PFSK-1 (cell line): ENCODE measurements at regions not wholly inside any gene's neighbourhood (a gene's known extent, or its start where the extent isn't known, plus 50 kb on each side); places are given as distances from the start of the nearest gene placed in this dataset.

ENCODE experiments used
- POLR2AphosphoS5 ChIP-seq: IDR thresholded peaks from 2 replicates; pipeline ENCODE4 v1.6.1; 2012; ENCODE audit warnings: low read depth, mild to moderate bottlenecking, control low read depth, low read length, moderate library complexity
- SIN3A ChIP-seq: IDR thresholded peaks from 2 replicates; pipeline ENCODE4 v1.6.1; 2012; ENCODE audit warnings: mild to moderate bottlenecking, low read length, moderate library complexity, borderline replicate concordance; ENCODE audit not compliant: insufficient read depth
- TAF1 ChIP-seq: IDR thresholded peaks from 2 replicates; pipeline ENCODE4 v1.6.1; 2012; ENCODE audit warnings: low read length, control low read depth, borderline replicate concordance; ENCODE audit not compliant: insufficient read depth
- TF ChIP-seq, protein P1 (sequence below), 2 experiments: IDR thresholded peaks; 2 replicates each; pipeline versions ENCODE4 v1.6.1 to v1.8.0; 2011 to 2012; ENCODE audit warnings: low read depth in 2 of 2, low read length in 2 of 2, control low read depth in 1 of 2, inconsistent platforms in 1 of 2, mild to moderate bottlenecking in 1 of 2, moderate library complexity in 1 of 2; ENCODE audit not compliant: insufficient read depth in 1 of 2

DNA sequence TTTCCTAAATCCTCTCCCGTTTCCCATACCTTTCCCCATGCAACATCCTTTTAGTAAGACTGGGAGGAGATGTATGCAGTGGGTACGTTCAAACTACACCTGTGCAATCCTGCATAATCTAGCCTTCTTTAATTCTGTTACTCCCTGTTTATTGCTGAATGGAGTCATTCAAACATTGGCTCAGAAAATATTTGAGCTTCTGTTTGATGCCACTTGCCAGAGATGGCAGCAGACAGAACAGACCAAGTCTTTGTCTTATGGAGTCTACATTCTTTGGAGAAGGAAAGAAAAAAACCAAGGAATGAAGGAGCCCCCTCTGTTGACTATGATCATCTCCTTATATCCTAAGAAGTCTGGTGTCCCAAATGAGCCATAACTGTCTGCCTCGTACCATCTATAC lies 288.8 kb downstream of the HAPSTR1 start:
- TF ChIP-seq POLR2AphosphoS5 (no peak), TAF1 (no peak), SIN3A (no peak)
- TF ChIP-seq, protein P1, sequence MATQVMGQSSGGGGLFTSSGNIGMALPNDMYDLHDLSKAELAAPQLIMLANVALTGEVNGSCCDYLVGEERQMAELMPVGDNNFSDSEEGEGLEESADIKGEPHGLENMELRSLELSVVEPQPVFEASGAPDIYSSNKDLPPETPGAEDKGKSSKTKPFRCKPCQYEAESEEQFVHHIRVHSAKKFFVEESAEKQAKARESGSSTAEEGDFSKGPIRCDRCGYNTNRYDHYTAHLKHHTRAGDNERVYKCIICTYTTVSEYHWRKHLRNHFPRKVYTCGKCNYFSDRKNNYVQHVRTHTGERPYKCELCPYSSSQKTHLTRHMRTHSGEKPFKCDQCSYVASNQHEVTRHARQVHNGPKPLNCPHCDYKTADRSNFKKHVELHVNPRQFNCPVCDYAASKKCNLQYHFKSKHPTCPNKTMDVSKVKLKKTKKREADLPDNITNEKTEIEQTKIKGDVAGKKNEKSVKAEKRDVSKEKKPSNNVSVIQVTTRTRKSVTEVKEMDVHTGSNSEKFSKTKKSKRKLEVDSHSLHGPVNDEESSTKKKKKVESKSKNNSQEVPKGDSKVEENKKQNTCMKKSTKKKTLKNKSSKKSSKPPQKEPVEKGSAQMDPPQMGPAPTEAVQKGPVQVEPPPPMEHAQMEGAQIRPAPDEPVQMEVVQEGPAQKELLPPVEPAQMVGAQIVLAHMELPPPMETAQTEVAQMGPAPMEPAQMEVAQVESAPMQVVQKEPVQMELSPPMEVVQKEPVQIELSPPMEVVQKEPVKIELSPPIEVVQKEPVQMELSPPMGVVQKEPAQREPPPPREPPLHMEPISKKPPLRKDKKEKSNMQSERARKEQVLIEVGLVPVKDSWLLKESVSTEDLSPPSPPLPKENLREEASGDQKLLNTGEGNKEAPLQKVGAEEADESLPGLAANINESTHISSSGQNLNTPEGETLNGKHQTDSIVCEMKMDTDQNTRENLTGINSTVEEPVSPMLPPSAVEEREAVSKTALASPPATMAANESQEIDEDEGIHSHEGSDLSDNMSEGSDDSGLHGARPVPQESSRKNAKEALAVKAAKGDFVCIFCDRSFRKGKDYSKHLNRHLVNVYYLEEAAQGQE (IDR thresholded peaks at IDR 0.05; ENCODE audit: insufficient read depth in 1 of 2, low read depth in 2 of 2, low read length in 2 of 2): no peak
